ENCODE measurements at regions not wholly inside any gene's neighbourhood (a gene's known extent, or its start where the extent isn't known, plus 50 kb on each side); places are given as distances from the start of the nearest gene placed in this dataset.

DNA sequence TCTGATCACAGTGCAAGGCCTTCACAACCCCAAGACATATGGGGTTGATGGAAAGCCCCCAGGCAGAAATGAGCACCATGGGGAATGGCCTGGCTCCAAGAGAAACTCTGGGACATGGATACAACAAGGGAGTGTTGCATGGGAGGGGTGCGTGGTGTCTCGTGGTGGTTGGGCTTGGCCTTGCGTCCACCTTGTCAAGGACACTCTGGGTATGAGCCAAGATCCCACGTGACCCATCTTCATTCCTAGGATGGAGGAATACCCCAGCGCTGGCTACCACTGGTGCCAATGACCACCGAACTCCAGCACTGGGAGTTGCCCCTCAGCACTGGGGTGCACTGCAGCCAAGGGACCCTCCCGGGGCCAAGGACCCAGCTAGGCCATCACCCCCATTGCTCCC is 267.5 kb upstream of the AGTR2 start:
- 100% methylated on average over 4 to 5 of the region's 7 CpGs for WGBS, 2 donors
- DNase-seq = no peak
- H3K36me3 ChIP-seq = no peaks in the 10 kb centered on the region
- no peak overlapping the region for H3K27ac ChIP-seq
- no peaks in the 10 kb centered on the region for H3K9me3 ChIP-seq
- no peaks in the 10 kb centered on the region for H3K4me1 ChIP-seq
- intact Hi-C loops (cut with DNase I) = no loop called here
- TF ChIP-seq CTCF (IDR thresholded peaks at IDR 0.05) = no peak
- TF ChIP-seq POLR2A (IDR thresholded peaks at IDR 0.05) = no peak
- no peaks in the 10 kb centered on the region for H3K27me3 ChIP-seq
- H3K4me3 ChIP-seq (replicated peaks in 1 of 3) = no peak overlapping the region

GRCh38 chrX:115906276-115906675 is 264.3 kb upstream of the AGTR2 start:
- Histone ChIP-seq H3K4me3 (replicated peaks in 1 of 3) (no peak overlapping the region), H3K36me3 (no peaks in the 10 kb centered on the region), H3K27ac (no peak overlapping the region), H3K9me3 (no peaks in the 10 kb centered on the region), H3K27me3 (no peaks in the 10 kb centered on the region), H3K4me1 (no peaks in the 10 kb centered on the region)
- TF ChIP-seq POLR2A (IDR thresholded peaks at IDR 0.05) (no peak), CTCF (IDR thresholded peaks at IDR 0.05) (no peak)
- DNase-seq = no peak
- intact Hi-C loops (cut with DNase I) = no loop called here
- WGBS, 2 donors = 89 to 100% methylated on average over 1 of the region's 2 CpGs

DNA sequence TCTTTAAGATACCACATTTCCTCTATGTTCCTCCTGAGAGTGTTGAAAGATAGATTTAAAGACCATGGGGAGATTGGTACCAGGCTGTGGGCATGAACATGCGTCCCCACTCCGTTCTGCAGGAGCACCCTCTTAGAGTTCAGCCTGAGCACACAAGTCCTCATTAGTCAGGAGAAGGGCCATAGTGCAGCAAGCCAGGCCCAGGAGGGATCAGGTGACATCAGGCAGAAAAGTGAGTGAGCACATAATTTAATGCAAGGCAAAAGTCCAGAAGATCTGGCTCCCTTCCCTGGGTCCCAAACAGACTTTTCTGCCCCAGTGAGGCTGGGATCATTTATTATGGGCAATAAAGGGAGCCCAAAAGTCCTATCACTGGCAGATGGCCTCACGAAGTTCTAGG is 263.7 kb upstream of the AGTR2 start:
- Histone ChIP-seq H3K4me1 (no peaks in the 10 kb centered on the region), H3K27me3 (no peaks in the 10 kb centered on the region), H3K9me3 (no peaks in the 10 kb centered on the region), H3K27ac (no peak overlapping the region), H3K36me3 (no peaks in the 10 kb centered on the region), H3K4me3 (replicated peaks in 1 of 3) (no peak overlapping the region)
- intact Hi-C loops (cut with DNase I) = no loop called here
- DNase-seq = no peak
- WGBS, 2 donors = 83% methylated on average over 3 of the region's 3 CpGs; no CpG with 5 or more reads in 1 of the 2 donors
- TF ChIP-seq POLR2A (IDR thresholded peaks at IDR 0.05) = no peak
- no peak for TF ChIP-seq CTCF (IDR thresholded peaks at IDR 0.05)

DNA sequence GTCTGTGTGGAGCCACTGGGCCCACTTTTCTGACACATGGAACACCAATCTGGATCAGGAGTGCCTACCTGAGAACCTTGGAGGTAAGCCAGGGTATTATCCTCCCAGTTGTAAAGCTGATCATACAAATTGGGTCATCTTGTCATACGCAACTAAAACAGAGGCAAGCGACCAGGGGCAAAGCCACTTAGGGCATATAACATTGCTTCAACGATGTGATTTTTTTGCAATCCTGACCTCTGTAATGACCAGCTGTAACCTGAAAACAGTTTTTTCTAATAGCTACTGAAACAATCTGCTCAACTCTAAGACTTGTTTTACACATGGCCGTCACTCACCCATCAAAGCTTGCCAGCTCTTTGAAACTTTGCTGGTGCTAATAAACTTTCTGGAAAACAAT is 261.5 kb upstream of the AGTR2 start:
- 88 to 95% methylated on average over 4 of the region's 4 CpGs for WGBS, 2 donors
- Histone ChIP-seq H3K27ac (no peak overlapping the region), H3K27me3 (no peaks in the 10 kb centered on the region), H3K4me1 (no peaks in the 10 kb centered on the region), H3K4me3 (replicated peaks in 1 of 3) (no peak overlapping the region), H3K9me3 (no peaks in the 10 kb centered on the region), H3K36me3 (no peaks in the 10 kb centered on the region)
- TF ChIP-seq POLR2A (IDR thresholded peaks at IDR 0.05) (no peak), CTCF (IDR thresholded peaks at IDR 0.05) (no peak)
- intact Hi-C loops (cut with DNase I) = no loop called here
- DNase-seq = no peak

DNA sequence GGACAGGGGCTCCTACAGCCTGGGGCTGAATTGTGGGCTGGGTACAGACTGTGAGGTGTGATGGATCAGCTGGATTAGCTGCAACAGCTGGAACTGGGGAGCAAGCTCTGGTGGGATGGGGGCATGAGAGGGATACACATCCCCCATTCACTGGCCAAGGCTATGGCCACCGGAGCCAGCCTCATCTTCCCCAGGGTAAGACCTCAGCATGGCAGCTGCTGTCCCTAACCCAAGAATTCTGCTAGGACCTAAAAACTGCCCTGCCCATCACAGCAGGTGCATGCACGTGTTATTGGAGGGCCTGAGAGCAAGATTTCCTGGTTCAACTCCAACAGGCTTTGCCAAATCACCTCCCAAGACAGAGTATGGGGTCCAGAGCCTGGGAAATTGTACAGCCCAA is 258.6 kb upstream of the AGTR2 start:
- H3K4me1 ChIP-seq = no peaks in the 10 kb centered on the region
- TF ChIP-seq POLR2A (IDR thresholded peaks at IDR 0.05) (no peak), CTCF (IDR thresholded peaks at IDR 0.05) (no peak)
- H3K27ac ChIP-seq = no peak overlapping the region
- WGBS, 2 donors = 100% methylated on average over 1 of the region's 2 CpGs; no CpG with 5 or more reads in 1 of the 2 donors
- H3K27me3 ChIP-seq = no peaks in the 10 kb centered on the region
- DNase-seq = no peak
- intact Hi-C loops (cut with DNase I) = no loop called here
- H3K9me3 ChIP-seq = no peaks in the 10 kb centered on the region
- H3K4me3 ChIP-seq (replicated peaks in 1 of 3) = no peak overlapping the region
- H3K36me3 ChIP-seq = no peaks in the 10 kb centered on the region
